ENCODE measurements at regions not wholly inside any gene's neighbourhood (a gene's known extent, or its start where the extent isn't known, plus 50 kb on each side); places are given as distances from the start of the nearest gene placed in this dataset.

DNA sequence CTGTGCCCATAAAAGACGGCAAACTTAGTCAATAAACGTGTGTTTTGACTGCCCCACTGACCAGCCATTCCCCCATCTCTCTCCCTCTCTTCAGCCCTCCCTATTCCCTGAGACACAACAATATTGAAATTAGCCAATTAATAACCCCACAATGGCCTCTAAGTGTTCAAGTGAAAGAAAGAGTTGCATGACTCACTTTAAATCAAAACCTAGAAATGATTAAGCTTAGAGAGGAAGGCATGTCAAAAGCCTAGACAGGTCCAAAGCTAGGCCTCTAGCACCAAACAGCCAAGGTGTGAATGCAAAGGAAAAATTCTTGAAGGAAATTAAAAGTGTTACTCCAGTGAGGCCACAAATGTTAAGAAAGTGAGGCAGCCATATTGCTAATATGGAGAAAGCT, 261.6 kb upstream of the TBX18 start:
- Histone ChIP-seq H3K9me3 (ENCODE audit: control insufficient read depth in 2 of 3, insufficient read depth in 1 of 3, low read length in 3 of 3) (peaks cover 0 to 2% (median 0%) of the 10 kb centered on the region in 3 donors), H3K27me3 (ENCODE audit: control insufficient read depth, insufficient read depth, low read length) (no peaks in the 10 kb centered on the region), H3K36me3 (ENCODE audit: control insufficient read depth in 2 of 3, insufficient read depth in 3 of 3, low read length in 3 of 3) (no peaks in the 10 kb centered on the region), H3K9ac (ENCODE audit: low read length in 3 of 3) (no peak overlapping the region), H3K4me1 (ENCODE audit: control insufficient read depth in 2 of 3, insufficient read depth in 2 of 3, low read depth in 1 of 3, low read length in 3 of 3) (no peaks in the 10 kb centered on the region), H3K27ac (ENCODE audit: low read depth in 2 of 2, low read length in 2 of 2) (no peak overlapping the region), H3K4me3 (ENCODE audit: low read length in 3 of 3) (no peak overlapping the region)
- TF ChIP-seq, protein P1, sequence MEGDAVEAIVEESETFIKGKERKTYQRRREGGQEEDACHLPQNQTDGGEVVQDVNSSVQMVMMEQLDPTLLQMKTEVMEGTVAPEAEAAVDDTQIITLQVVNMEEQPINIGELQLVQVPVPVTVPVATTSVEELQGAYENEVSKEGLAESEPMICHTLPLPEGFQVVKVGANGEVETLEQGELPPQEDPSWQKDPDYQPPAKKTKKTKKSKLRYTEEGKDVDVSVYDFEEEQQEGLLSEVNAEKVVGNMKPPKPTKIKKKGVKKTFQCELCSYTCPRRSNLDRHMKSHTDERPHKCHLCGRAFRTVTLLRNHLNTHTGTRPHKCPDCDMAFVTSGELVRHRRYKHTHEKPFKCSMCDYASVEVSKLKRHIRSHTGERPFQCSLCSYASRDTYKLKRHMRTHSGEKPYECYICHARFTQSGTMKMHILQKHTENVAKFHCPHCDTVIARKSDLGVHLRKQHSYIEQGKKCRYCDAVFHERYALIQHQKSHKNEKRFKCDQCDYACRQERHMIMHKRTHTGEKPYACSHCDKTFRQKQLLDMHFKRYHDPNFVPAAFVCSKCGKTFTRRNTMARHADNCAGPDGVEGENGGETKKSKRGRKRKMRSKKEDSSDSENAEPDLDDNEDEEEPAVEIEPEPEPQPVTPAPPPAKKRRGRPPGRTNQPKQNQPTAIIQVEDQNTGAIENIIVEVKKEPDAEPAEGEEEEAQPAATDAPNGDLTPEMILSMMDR (IDR thresholded peaks at IDR 0.05; ENCODE audit: borderline replicate concordance, extremely low read depth, insufficient read depth), result no peak
- no peak for FAIRE-seq
- intact Hi-C loops (cut with DNase I), result no loop called here
- DNase-seq, result no peak

DNA sequence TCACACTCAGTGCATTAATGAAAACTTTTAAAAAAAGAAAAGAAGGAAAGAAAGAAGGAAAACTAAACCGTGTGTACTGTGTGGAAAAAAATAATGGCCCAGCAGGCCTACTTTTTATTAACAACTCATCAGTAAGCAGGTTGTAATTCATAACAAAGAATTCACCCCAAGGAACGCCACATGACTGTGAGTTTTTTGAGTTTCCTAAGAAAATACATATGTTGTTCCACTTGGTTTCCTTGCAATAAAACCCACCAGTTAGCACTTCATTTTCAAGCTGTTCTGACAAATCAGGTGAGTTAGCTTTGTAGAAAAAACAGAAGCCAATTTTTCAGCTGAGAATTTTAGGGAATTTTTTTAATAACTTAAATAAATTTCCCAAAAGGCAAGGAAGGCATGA, 259.3 kb upstream of the TBX18 start:
- Histone ChIP-seq H3K27me3 (ENCODE audit: control insufficient read depth, insufficient read depth, low read length) (no peaks in the 10 kb centered on the region), H3K9ac (ENCODE audit: low read length in 3 of 3) (no peak overlapping the region), H3K36me3 (ENCODE audit: control insufficient read depth in 2 of 3, insufficient read depth in 3 of 3, low read length in 3 of 3) (no peaks in the 10 kb centered on the region), H3K4me1 (ENCODE audit: control insufficient read depth in 2 of 3, insufficient read depth in 2 of 3, low read depth in 1 of 3, low read length in 3 of 3) (no peaks in the 10 kb centered on the region), H3K9me3 (ENCODE audit: control insufficient read depth in 2 of 3, insufficient read depth in 1 of 3, low read length in 3 of 3) (no peaks in the 10 kb centered on the region), H3K27ac (ENCODE audit: low read depth in 2 of 2, low read length in 2 of 2) (no peak overlapping the region), H3K4me3 (ENCODE audit: low read length in 3 of 3) (no peak overlapping the region)
- FAIRE-seq, result no peak
- TF ChIP-seq, protein P1 (IDR thresholded peaks at IDR 0.05; ENCODE audit: borderline replicate concordance, extremely low read depth, insufficient read depth), result no peak
- DNase-seq, result no peak
- intact Hi-C loops (cut with DNase I), result no loop called here

DNA sequence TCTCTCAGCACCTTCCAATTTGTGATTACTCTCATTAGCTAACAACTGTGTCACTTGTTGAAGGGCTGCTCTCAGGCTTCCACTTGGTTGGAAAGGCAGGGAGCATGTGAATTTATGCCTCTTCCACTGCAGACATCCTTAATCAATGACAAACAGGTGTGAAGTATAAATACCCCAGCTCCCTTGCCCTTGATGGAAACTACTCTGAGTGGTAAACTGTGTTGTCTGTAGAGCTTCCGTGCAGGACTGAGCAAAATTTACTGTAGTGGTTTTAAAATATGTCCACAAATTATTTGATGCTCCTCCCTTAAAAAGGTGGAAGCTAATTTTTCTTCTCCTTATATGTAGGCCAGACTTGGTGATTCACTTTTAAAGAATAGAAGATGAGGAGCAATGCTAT, 253.0 kb upstream of the TBX18 start:
- DNase-seq (no peak), FAIRE-seq (no peak)
- H3K4me3 ChIP-seq (ENCODE audit: low read length in 3 of 3), result no peak overlapping the region
- no peaks in the 10 kb centered on the region for H3K36me3 ChIP-seq (ENCODE audit: control insufficient read depth in 2 of 3, insufficient read depth in 3 of 3, low read length in 3 of 3)
- TF ChIP-seq, protein P1 (IDR thresholded peaks at IDR 0.05; ENCODE audit: borderline replicate concordance, extremely low read depth, insufficient read depth), result no peak
- H3K27ac ChIP-seq (ENCODE audit: low read depth in 2 of 2, low read length in 2 of 2), result no peak overlapping the region
- intact Hi-C loops (cut with DNase I), result no loop called here
- H3K9ac ChIP-seq (ENCODE audit: low read length in 3 of 3), result no peak overlapping the region
- H3K4me1 ChIP-seq (ENCODE audit: control insufficient read depth in 2 of 3, insufficient read depth in 2 of 3, low read depth in 1 of 3, low read length in 3 of 3), result peaks cover 0 to 2% (median 0%) of the 10 kb centered on the region in 3 donors
- H3K9me3 ChIP-seq (ENCODE audit: control insufficient read depth in 2 of 3, insufficient read depth in 1 of 3, low read length in 3 of 3), result no peaks in the 10 kb centered on the region
- H3K27me3 ChIP-seq (ENCODE audit: control insufficient read depth, insufficient read depth, low read length), result no peaks in the 10 kb centered on the region

DNA sequence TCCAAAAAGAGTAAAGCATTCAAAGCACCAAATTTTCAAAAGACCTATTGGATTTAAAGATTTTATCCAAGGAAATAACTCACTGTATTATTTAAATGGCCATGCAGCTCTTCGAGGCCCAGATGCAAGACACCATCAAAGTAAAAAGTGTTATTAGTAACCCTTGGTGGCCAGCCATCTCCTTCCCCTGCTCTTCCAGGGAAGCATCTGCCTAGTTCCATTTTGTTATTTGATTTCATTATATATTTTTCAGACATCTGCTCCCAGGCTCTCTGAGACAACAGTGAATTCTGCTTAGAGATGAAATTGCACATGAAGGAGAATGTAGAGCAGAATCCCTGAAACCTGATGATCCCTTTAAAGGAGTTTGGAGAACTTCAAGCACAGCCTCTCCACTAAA, 252.3 kb upstream of the TBX18 start:
- Histone ChIP-seq H3K9ac (ENCODE audit: low read length in 3 of 3) (no peak overlapping the region), H3K4me1 (ENCODE audit: control insufficient read depth in 2 of 3, insufficient read depth in 2 of 3, low read depth in 1 of 3, low read length in 3 of 3) (peaks cover 0 to 2% (median 0%) of the 10 kb centered on the region in 3 donors), H3K9me3 (ENCODE audit: control insufficient read depth in 2 of 3, insufficient read depth in 1 of 3, low read length in 3 of 3) (no peaks in the 10 kb centered on the region), H3K36me3 (ENCODE audit: control insufficient read depth in 2 of 3, insufficient read depth in 3 of 3, low read length in 3 of 3) (no peaks in the 10 kb centered on the region), H3K4me3 (ENCODE audit: low read length in 3 of 3) (no peak overlapping the region), H3K27me3 (ENCODE audit: control insufficient read depth, insufficient read depth, low read length) (no peaks in the 10 kb centered on the region), H3K27ac (ENCODE audit: low read depth in 2 of 2, low read length in 2 of 2) (no peak overlapping the region)
- intact Hi-C loops (cut with DNase I), result no loop called here
- TF ChIP-seq, protein P1 (IDR thresholded peaks at IDR 0.05; ENCODE audit: borderline replicate concordance, extremely low read depth, insufficient read depth), result no peak
- FAIRE-seq (no peak), DNase-seq (no peak)

Data from kidney (tissue), 13 donors.